Hepatocyte (in vitro differentiated cells): ENCODE measurements at regions not wholly inside any gene's neighbourhood (a gene's known extent, or its start where the extent isn't known, plus 50 kb on each side); places are given as distances from the start of the nearest gene placed in this dataset.

Experiments used
- EZH2 ChIP-seq: fragments of 200-600 bp; sonication (generic); IDR thresholded peaks from 2 replicates; pipeline ENCODE4 v1.6.1; 2016; ENCODE audit warnings: antibody characterized with exemption, mild to moderate bottlenecking, borderline replicate concordance
- TF ChIP-seq, protein P1 (sequence below): fragments of 200-600 bp; sonication (generic); IDR thresholded peaks from 2 replicates; pipeline ENCODE4 v1.5.1; 2016; ENCODE audit warnings: antibody characterized with exemption, mild to moderate bottlenecking; ENCODE audit not compliant: poor library complexity

DNA sequence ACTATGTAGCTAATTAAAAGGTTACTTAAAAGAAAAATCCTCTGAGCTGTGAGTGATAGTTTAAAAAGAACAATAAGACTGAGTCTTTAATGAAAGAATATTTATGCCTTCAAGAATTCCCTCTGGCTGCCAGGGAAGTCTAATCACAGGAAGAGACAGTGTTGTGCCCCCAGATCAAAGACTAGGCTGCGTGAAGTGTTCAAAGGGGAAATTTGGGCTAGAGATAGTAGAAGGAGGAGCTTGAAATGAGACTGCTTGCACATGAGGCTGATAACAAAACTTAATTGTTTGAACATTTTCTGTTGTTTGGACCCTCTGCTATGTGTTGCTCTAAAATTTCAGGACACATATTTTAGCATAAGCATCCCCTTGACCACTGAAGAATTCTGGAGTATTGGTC lies 99.7 kb upstream of the MTNR1B start:
- TF ChIP-seq, protein P1, sequence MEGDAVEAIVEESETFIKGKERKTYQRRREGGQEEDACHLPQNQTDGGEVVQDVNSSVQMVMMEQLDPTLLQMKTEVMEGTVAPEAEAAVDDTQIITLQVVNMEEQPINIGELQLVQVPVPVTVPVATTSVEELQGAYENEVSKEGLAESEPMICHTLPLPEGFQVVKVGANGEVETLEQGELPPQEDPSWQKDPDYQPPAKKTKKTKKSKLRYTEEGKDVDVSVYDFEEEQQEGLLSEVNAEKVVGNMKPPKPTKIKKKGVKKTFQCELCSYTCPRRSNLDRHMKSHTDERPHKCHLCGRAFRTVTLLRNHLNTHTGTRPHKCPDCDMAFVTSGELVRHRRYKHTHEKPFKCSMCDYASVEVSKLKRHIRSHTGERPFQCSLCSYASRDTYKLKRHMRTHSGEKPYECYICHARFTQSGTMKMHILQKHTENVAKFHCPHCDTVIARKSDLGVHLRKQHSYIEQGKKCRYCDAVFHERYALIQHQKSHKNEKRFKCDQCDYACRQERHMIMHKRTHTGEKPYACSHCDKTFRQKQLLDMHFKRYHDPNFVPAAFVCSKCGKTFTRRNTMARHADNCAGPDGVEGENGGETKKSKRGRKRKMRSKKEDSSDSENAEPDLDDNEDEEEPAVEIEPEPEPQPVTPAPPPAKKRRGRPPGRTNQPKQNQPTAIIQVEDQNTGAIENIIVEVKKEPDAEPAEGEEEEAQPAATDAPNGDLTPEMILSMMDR, result no peak
- TF ChIP-seq EZH2, result no peak
